ENCODE measurements at regions not wholly inside any gene's neighbourhood (a gene's known extent, or its start where the extent isn't known, plus 50 kb on each side); places are given as distances from the start of the nearest gene placed in this dataset.

- no peaks in the 10 kb centered on the region for H3K36me3 ChIP-seq
- H3K27ac ChIP-seq: no peak overlapping the region
- TF ChIP-seq, protein P1, sequence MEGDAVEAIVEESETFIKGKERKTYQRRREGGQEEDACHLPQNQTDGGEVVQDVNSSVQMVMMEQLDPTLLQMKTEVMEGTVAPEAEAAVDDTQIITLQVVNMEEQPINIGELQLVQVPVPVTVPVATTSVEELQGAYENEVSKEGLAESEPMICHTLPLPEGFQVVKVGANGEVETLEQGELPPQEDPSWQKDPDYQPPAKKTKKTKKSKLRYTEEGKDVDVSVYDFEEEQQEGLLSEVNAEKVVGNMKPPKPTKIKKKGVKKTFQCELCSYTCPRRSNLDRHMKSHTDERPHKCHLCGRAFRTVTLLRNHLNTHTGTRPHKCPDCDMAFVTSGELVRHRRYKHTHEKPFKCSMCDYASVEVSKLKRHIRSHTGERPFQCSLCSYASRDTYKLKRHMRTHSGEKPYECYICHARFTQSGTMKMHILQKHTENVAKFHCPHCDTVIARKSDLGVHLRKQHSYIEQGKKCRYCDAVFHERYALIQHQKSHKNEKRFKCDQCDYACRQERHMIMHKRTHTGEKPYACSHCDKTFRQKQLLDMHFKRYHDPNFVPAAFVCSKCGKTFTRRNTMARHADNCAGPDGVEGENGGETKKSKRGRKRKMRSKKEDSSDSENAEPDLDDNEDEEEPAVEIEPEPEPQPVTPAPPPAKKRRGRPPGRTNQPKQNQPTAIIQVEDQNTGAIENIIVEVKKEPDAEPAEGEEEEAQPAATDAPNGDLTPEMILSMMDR (IDR thresholded peaks at IDR 0.05): no peak
- no peaks in the 10 kb centered on the region for H3K27me3 ChIP-seq
- H3K4me1 ChIP-seq: no peaks in the 10 kb centered on the region
- no peaks in the 10 kb centered on the region for H3K9me3 ChIP-seq
- no peak overlapping the region for H3K4me3 ChIP-seq
- no peak for DNase-seq (ENCODE audit: low spot score)
Observed at GRCh38 chr3:74534611-74535010, 79.8 kb downstream of the CNTN3 start.

- Histone ChIP-seq H3K27ac (no peak overlapping the region), H3K4me3 (no peak overlapping the region)
Observed at GRCh38 chr3:74532446-74532845, 82.0 kb downstream of the CNTN3 start.

DNA sequence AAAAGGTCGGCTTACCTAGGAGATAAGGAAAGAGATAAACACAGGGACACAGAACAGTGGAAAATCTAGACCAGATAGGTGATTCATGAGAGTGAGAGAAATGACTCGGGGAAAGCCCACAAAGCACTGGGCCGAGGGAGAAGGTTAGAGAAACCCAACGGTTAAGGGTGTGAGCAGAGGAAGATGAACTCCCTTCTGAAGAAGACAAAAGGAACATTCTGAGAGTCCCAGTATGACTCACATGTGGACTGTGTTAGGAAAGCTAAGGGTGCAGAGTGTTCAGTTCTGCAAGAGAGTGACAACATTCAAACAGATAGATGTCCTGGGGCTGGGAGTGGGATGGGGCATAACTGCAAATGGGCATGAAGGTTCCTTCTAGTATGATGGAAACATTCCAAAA lies 83.0 kb downstream of the CNTN3 start:
- Histone ChIP-seq H3K27ac (no peak overlapping the region), H3K4me3 (no peak overlapping the region), H3K9me3 (no peaks in the 10 kb centered on the region), H3K36me3 (no peaks in the 10 kb centered on the region), H3K27me3 (no peaks in the 10 kb centered on the region), H3K4me1 (no peaks in the 10 kb centered on the region)
- TF ChIP-seq, protein P1 (IDR thresholded peaks at IDR 0.05): no peak
- no peak for DNase-seq (ENCODE audit: low spot score)

More at GRCh38 chr3:74532446-74532845, 82.0 kb downstream of the CNTN3 start:
- Histone ChIP-seq H3K4me1 (no peaks in the 10 kb centered on the region), H3K27me3 (no peaks in the 10 kb centered on the region), H3K9me3 (no peaks in the 10 kb centered on the region), H3K36me3 (no peaks in the 10 kb centered on the region)
- TF ChIP-seq, protein P1 (IDR thresholded peaks at IDR 0.05): no peak
- no peak for DNase-seq (ENCODE audit: low spot score)

GRCh38 chr3:74529145-74529544 lies 85.3 kb downstream of the CNTN3 start:
- Histone ChIP-seq H3K27me3 (no peaks in the 10 kb centered on the region), H3K27ac (no peak overlapping the region), H3K4me3 (no peak overlapping the region), H3K4me1 (no peaks in the 10 kb centered on the region), H3K36me3 (no peaks in the 10 kb centered on the region), H3K9me3 (no peaks in the 10 kb centered on the region)
- DNase-seq (ENCODE audit: low spot score): no peak
- TF ChIP-seq, protein P1 (IDR thresholded peaks at IDR 0.05): no peak

- no peak for DNase-seq (ENCODE audit: low spot score)
- Histone ChIP-seq H3K36me3 (no peaks in the 10 kb centered on the region), H3K27me3 (no peaks in the 10 kb centered on the region), H3K4me3 (no peak overlapping the region), H3K9me3 (no peaks in the 10 kb centered on the region), H3K27ac (no peak overlapping the region), H3K4me1 (no peaks in the 10 kb centered on the region)
- TF ChIP-seq, protein P1 (IDR thresholded peaks at IDR 0.05): no peak
Observed at GRCh38 chr3:74527566-74527965, 86.9 kb downstream of the CNTN3 start.

DNA sequence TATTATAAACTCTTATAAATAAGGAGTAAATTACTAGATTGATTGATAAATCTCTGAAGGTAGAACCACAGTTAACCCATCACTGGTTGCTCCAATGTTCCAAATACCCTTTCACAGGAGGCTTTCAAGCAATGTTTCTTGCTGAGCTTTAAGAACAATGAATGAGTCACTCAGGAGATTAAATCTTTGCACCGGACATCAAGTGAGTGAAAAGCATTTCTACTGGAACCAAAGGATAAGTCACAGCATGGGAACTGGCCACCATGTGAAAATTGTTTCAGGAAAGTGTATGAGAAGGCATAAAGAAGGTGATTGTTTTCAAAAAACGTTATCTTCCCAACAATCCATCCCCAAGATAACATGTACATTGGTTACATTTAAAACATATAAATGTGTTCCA lies 90.6 kb downstream of the CNTN3 start:
- no peaks in the 10 kb centered on the region for H3K27me3 ChIP-seq
- H3K36me3 ChIP-seq: no peaks in the 10 kb centered on the region
- H3K4me3 ChIP-seq: no peak overlapping the region
- no peak overlapping the region for H3K27ac ChIP-seq
- H3K4me1 ChIP-seq: no peaks in the 10 kb centered on the region
- no peak for DNase-seq (ENCODE audit: low spot score)
- no peaks in the 10 kb centered on the region for H3K9me3 ChIP-seq
- TF ChIP-seq, protein P1 (IDR thresholded peaks at IDR 0.05): no peak
